ENCODE measurements at regions not wholly inside any gene's neighbourhood (a gene's known extent, or its start where the extent isn't known, plus 50 kb on each side); places are given as distances from the start of the nearest gene placed in this dataset.

DNA sequence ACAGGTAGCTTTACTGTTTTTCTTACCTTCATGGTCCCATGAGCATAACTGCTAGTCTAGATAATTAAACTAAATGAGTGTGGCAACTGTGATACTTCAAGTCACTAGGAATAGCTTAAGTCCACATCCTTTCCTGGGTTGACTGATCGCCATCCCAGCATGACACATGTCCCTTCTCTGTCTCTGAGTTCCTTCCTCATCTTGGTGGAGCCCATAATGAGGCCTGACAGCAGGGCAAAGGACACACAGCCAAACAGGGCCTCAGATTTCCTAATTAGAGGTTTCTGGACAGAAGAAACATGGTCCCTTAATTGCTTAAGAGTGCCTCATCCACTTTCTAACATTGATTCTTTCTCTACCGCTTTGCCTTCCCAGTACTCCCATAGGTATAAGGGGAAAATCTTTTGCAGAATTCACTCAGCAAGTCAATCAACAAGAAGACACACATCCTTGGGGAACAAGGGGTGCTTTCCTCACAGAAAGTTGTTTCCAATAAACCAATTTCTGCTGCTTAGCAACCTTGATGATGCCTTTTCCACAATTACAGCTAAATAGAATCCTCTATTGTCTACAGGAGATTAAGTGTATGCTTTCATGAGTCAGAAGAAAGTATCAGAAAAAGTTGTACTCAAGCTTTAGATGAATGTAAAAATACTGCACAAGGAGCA lies 208.3 kb upstream of the SERP2 start:
- TF ChIP-seq, protein P1, sequence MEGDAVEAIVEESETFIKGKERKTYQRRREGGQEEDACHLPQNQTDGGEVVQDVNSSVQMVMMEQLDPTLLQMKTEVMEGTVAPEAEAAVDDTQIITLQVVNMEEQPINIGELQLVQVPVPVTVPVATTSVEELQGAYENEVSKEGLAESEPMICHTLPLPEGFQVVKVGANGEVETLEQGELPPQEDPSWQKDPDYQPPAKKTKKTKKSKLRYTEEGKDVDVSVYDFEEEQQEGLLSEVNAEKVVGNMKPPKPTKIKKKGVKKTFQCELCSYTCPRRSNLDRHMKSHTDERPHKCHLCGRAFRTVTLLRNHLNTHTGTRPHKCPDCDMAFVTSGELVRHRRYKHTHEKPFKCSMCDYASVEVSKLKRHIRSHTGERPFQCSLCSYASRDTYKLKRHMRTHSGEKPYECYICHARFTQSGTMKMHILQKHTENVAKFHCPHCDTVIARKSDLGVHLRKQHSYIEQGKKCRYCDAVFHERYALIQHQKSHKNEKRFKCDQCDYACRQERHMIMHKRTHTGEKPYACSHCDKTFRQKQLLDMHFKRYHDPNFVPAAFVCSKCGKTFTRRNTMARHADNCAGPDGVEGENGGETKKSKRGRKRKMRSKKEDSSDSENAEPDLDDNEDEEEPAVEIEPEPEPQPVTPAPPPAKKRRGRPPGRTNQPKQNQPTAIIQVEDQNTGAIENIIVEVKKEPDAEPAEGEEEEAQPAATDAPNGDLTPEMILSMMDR (conservative IDR thresholded peaks at IDR 0.05 in 1 of 2, IDR thresholded peaks at IDR 0.05 in 1 of 2; ENCODE audit: extremely low read depth in 1 of 2, insufficient read depth in 1 of 2, low read depth in 1 of 2, low read length in 2 of 2) = no peak
- TF ChIP-seq EZH2 (IDR thresholded peaks at IDR 0.05; ENCODE audit: borderline replicate concordance, low read length) = no peak

All from mammary epithelial cell (primary cell).